GM10248 (cell line): ENCODE measurements at regions not wholly inside any gene's neighbourhood (a gene's known extent, or its start where the extent isn't known, plus 50 kb on each side); places are given as distances from the start of the nearest gene placed in this dataset.
"Not testable (repeated sequence)": the region's sequence is repeated elsewhere in the genome, so short reads cannot be mapped to it uniquely, and the experiment has no call there.

Source experiments
- CTCF ChIA-PET: fragments of 300-600 bp; sonication (Branson Sonifier 250); formaldehyde crosslinking; extraction: SDS; loops from one replicate; lab custom pipeline; 2021; ENCODE audit warnings: antibody characterized with exemption; lab: Yijun Ruan, JAX
- POLR2A ChIA-PET: fragments of 350-650 bp; sonication (Branson Sonifier 250); formaldehyde crosslinking; extraction: SDS; loops from one replicate; lab custom pipeline; 2020; ENCODE audit warnings: antibody characterized with exemption; lab: Yijun Ruan, JAX
- DNase-seq: peaks from one replicate; pipeline ENCODE4 v3.0.0; 2012; ENCODE audit errors: extremely low spot score
- TF ChIP-seq, protein P1 (sequence below): IDR thresholded peaks from 2 replicates; pipeline ENCODE4 v1.5.1; 2012; ENCODE audit warnings: mild to moderate bottlenecking, low read depth; ENCODE audit errors: extremely low read depth, missing control alignments, control extremely low read depth

DNA sequence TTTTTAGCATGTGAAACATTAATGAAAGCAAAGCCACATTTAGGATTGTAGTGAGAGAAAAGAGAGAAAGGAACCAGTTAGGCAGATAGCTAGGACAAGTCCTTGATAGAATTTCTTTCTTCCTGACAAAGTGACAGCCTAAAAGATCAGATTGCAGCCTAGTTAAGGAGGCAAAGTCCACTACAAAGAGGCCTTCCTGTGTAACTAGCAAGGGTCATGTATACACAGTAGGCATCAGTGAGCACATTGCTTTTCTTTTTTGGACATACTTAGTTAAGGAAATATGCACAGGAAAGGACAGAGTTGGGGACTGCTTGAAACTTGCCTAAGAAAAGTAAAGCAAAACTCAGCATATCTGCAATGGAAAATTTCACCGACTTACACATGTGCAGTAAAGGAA is 1577.5 kb downstream of the NLGN4Y start:
- no peak for DNase-seq
- ChIA-PET CTCF (no interaction called here), POLR2A (no interaction called here)
- TF ChIP-seq, protein P1, sequence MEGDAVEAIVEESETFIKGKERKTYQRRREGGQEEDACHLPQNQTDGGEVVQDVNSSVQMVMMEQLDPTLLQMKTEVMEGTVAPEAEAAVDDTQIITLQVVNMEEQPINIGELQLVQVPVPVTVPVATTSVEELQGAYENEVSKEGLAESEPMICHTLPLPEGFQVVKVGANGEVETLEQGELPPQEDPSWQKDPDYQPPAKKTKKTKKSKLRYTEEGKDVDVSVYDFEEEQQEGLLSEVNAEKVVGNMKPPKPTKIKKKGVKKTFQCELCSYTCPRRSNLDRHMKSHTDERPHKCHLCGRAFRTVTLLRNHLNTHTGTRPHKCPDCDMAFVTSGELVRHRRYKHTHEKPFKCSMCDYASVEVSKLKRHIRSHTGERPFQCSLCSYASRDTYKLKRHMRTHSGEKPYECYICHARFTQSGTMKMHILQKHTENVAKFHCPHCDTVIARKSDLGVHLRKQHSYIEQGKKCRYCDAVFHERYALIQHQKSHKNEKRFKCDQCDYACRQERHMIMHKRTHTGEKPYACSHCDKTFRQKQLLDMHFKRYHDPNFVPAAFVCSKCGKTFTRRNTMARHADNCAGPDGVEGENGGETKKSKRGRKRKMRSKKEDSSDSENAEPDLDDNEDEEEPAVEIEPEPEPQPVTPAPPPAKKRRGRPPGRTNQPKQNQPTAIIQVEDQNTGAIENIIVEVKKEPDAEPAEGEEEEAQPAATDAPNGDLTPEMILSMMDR = no peak

DNA sequence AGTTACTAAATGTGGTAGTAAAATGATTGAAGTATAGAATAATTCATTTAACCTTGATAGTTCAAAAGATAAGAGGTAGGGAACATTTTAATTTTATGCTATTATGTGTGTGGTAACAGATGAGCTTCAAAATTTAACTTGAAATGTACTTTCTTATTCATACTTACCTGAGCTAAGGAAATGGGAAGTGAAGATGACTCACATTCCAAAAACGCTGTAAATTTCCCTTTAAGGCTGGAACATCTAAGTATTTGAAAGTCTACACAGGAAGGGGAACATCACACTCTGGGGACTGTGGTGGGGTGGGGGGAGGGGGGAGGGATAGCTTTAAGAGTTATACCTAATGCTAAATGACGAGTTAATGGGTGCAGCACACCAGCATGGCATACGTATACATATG is 1582.3 kb downstream of the NLGN4Y start:
- CTCF ChIA-PET = no interaction called here
- POLR2A ChIA-PET = no interaction called here
- DNase-seq = no peak
- TF ChIP-seq, protein P1 = no peak

DNA sequence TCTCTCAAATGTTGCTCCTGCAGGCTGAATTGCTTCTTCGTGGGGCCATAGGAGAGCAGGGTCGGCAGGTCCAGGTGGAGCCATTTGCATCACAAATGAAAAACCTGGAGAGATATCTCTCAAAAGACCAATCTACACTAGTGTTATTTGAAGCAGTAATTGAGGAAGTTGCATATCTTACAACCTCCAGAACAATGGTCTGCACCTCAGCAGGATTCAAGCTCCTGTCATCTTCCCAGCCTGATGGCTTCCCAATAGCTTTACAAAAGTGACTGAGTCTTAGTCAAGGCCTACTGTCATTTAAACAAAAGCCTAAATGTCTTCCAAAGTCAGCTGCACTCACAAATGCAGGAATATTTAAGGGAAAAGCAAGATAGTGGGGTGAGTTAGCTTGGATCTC is 1584.5 kb downstream of the NLGN4Y start:
- TF ChIP-seq, protein P1 = no peak
- CTCF ChIA-PET = no interaction called here
- POLR2A ChIA-PET = no interaction called here
- DNase-seq = no peak

DNA sequence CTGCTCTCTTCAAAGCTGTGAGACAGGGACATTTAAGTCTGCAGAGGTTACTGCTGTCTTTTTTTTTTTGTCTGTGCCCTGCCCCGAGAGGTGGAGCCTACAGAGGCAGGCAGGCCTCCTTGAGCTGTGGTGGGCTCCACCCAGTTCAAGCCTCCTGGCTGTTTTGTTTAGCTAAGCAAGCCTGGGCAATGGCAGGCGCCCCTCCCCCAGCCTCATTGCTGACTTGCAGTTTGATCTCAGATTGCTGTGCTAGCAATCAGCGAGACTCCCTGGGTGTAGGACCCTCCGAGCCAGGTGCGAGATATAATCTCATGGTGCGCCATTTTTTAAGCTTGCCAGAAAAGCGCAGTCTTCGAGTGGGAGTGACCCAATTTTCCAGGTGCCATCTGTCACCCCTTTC is 1595.8 kb downstream of the NLGN4Y start:
- CTCF ChIA-PET, POLR2A ChIA-PET, DNase-seq: not testable (repeated sequence)

DNA sequence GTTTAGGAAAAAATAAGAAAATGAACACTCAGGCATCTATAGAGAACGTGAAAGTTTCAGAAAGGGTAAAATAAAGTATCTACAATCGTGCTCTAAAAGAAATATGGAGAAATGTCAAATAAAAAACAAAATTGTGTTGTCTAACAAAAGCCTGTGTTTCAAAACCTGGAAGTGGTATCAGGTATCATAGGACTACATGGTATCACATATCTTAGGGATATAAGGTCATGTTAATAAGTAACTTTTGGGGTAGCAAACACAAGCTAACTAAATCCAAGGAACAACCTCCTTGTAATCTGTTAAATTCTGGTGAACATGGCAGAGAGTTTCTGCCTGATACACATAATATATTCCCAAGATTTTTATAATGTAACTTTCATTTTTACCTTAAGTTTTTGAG is 1597.7 kb downstream of the NLGN4Y start:
- ChIA-PET CTCF (no interaction called here), POLR2A (no interaction called here)
- no peak for DNase-seq
- TF ChIP-seq, protein P1 = no peak

DNA sequence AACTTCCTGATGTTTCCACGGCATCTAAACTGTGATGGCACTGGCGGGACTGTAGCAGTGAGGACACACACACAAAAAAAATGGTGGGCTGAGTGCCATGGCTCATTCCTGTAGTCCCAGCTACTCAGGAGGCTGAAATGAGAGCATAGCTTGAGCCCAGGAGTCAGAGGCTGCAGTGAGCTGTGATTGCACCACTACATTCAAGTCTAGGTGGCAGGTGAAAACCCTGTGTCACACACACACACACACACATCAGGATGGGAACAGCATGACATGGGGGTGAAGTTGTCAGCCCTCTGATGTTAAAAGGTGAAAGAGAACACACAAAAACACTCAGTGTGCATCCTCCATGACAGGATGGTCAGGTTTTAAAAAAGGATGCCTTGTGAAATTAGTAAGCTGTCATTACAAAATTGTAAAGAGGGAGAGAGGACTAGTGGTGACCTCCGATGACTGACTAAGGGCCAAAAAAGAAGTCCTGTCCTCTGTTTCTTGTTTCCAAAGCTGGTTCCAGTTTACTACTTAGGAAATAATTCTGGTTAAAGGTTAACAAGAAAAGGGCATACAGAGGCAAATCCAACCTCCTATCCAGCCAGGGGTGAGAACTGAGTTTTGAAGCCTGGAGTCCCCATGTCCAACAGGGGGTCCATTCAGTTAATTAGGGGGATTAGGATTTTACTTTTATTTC is 1600.4 kb downstream of the NLGN4Y start:
- POLR2A ChIA-PET = no interaction called here
- CTCF ChIA-PET = no interaction called here
- no peak for DNase-seq
- TF ChIP-seq, protein P1 = no peak

DNA sequence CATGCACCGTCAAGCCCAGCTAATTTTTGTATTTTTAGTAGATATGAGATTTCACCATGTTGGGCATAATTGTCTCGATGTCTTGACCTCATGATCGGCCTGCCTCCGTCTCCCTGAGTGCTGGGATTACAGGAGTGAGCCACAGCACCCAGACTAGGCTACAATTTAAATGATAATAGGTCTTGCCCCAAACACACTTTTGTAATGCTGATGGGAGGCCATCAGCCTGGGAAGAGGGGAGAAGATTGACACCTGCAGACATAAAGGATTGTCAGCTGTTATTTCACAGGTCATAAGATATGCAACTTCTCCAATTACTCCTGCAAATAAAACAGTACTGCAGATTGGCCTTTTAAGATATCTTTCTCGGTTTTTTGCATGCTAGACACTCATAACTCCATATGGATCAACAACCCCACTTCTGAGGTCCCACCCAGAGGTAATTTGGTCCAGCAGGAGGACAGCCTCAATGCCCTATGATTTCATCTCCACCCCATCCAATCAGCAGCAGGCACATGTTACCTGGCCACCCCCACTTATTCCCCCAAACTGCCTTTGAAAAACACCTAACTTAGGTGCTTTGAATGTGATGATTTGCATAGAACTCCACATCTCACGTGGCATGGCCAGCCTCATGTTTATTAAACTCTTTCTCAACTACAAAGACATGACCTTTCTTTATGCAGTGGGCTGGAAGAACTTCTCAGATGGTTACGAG is 1612.4 kb downstream of the NLGN4Y start:
- no peak for DNase-seq
- CTCF ChIA-PET = no interaction called here
- POLR2A ChIA-PET = no interaction called here
- TF ChIP-seq, protein P1 = no peak
